ENCODE measurements at regions not wholly inside any gene's neighbourhood (a gene's known extent, or its start where the extent isn't known, plus 50 kb on each side); places are given as distances from the start of the nearest gene placed in this dataset.

DNA sequence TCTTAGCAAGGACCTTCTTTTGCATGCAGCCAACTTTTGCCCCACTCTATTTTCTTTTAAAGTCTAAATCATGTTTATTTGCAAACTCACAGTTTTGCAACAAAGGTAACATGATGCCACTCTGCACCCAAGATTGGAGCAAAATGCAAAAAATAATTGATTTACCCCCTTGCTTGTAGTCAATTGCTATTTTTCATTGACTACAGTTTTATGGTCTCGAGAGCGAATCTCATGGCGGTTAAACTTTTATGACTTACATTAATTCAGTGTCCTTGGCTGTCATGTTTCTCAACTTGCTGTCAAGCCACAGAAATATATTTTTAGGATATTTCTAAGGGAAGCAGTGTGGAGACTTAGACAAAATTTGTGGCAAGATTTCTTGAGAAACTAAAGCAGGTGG is 110.0 kb upstream of the JCAD start:
- TF ChIP-seq, protein P1, sequence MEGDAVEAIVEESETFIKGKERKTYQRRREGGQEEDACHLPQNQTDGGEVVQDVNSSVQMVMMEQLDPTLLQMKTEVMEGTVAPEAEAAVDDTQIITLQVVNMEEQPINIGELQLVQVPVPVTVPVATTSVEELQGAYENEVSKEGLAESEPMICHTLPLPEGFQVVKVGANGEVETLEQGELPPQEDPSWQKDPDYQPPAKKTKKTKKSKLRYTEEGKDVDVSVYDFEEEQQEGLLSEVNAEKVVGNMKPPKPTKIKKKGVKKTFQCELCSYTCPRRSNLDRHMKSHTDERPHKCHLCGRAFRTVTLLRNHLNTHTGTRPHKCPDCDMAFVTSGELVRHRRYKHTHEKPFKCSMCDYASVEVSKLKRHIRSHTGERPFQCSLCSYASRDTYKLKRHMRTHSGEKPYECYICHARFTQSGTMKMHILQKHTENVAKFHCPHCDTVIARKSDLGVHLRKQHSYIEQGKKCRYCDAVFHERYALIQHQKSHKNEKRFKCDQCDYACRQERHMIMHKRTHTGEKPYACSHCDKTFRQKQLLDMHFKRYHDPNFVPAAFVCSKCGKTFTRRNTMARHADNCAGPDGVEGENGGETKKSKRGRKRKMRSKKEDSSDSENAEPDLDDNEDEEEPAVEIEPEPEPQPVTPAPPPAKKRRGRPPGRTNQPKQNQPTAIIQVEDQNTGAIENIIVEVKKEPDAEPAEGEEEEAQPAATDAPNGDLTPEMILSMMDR (IDR thresholded peaks at IDR 0.05; ENCODE audit: low read length), result no peak
- TF ChIP-seq EZH2 (IDR thresholded peaks at IDR 0.05; ENCODE audit: borderline replicate concordance, low read length), result no peak
